ENCODE measurements at regions not wholly inside any gene's neighbourhood (a gene's known extent, or its start where the extent isn't known, plus 50 kb on each side); places are given as distances from the start of the nearest gene placed in this dataset.

DNA sequence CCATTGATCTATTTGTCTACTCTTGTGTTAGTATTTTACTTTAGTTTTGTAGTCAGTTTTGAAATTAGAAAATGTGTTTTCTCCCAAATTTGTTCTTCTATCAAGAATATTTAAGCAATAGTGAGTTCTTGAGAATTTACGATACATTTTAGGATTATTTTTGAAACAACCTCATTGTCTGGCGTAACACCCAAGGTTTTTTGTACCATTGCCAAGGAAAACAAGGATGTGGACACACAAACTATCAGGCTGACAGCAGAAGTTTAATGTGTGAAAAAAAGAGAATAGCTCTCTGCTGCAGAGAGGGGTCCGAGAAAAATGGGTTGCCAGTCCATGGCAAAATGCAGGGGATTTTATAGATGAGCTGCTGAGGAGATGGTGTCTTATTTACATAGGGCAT lies 865.1 kb upstream of the CNTN5 start:
- FAIRE-seq (no peak), DNase-seq (ENCODE audit: low read depth in 1 of 2, low spot score in 1 of 2) (no peak), ATAC-seq (no peak)
- POLR2A ChIA-PET: no interaction called here
- no peak overlapping the region for H3K4me2 ChIP-seq
- no peaks in the 10 kb centered on the region for H3K4me1 ChIP-seq
- H3K27ac ChIP-seq: no peak overlapping the region
- no peak for TF ChIP-seq EHF (CRISPR knock-in tag; IDR thresholded peaks at IDR 0.05)
- TF ChIP-seq ZNF302 (CRISPR knock-in tag; IDR thresholded peaks at IDR 0.05): no peak
- no peak for TF ChIP-seq ESRRA (IDR thresholded peaks at IDR 0.05; ENCODE audit: borderline replicate concordance, low read length)
- TF ChIP-seq HOXB13 (CRISPR knock-in tag; IDR thresholded peaks at IDR 0.05; ENCODE audit: low read depth): no peak
- TF ChIP-seq HDAC2 (IDR thresholded peaks at IDR 0.05): no peak
- TF ChIP-seq, protein P1, sequence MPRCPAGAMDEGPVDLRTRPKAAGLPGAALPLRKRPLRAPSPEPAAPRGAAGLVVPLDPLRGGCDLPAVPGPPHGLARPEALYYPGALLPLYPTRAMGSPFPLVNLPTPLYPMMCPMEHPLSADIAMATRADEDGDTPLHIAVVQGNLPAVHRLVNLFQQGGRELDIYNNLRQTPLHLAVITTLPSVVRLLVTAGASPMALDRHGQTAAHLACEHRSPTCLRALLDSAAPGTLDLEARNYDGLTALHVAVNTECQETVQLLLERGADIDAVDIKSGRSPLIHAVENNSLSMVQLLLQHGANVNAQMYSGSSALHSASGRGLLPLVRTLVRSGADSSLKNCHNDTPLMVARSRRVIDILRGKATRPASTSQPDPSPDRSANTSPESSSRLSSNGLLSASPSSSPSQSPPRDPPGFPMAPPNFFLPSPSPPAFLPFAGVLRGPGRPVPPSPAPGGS (IDR thresholded peaks at IDR 0.05): no peak
- no peak for TF ChIP-seq NFE2L2 (conservative IDR thresholded peaks at IDR 0.05; ENCODE audit: low read length)
- no peak for TF ChIP-seq ZSCAN20 (CRISPR knock-in tag; IDR thresholded peaks at IDR 0.05)
- no peak for TF ChIP-seq TP53 (CRISPR knock-in tag; IDR thresholded peaks at IDR 0.05)
- TF ChIP-seq, protein P2, sequence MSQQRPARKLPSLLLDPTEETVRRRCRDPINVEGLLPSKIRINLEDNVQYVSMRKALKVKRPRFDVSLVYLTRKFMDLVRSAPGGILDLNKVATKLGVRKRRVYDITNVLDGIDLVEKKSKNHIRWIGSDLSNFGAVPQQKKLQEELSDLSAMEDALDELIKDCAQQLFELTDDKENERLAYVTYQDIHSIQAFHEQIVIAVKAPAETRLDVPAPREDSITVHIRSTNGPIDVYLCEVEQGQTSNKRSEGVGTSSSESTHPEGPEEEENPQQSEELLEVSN (IDR thresholded peaks at IDR 0.05; ENCODE audit: borderline replicate concordance, low read depth): no peak
- TF ChIP-seq, protein P3, sequence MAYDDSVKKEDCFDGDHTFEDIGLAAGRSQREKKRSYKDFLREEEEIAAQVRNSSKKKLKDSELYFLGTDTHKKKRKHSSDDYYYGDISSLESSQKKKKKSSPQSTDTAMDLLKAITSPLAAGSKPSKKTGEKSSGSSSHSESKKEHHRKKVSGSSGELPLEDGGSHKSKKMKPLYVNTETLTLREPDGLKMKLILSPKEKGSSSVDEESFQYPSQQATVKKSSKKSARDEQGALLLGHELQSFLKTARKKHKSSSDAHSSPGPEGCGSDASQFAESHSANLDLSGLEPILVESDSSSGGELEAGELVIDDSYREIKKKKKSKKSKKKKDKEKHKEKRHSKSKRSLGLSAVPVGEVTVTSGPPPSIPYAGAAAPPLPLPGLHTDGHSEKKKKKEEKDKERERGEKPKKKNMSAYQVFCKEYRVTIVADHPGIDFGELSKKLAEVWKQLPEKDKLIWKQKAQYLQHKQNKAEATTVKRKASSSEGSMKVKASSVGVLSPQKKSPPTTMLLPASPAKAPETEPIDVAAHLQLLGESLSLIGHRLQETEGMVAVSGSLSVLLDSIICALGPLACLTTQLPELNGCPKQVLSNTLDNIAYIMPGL (CRISPR knock-in tag; IDR thresholded peaks at IDR 0.05; ENCODE audit: borderline replicate concordance): no peak
- CTCF ChIA-PET: no interaction called here
- H3K4me3 ChIP-seq: no peak overlapping the region
- WGBS (ENCODE audit: missing lambda C conversion rate): 27% methylated on average over 3 of the region's 3 CpGs
- H3K9me3 ChIP-seq: no peaks in the 10 kb centered on the region

DNA sequence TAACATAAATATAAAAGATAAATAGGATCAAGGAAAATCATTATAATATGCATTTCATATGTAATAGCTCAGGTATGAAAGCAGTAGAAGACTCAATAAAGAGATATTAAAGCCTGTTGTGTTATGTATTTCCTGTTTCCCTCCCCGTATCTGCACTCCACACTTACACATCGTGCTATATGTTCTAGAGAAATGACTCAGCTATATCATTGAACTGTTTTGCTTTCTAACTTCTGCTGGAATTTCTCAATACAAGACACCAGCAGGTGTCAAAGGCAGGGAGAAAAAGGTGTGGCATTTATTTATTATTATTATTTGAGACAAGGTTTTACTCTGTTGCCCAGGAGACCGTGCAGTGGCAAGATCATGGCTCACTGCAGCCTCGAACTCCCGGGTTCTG lies 842.8 kb upstream of the CNTN5 start:
- no peak for TF ChIP-seq TFCP2L1 (CRISPR knock-in tag; IDR thresholded peaks at IDR 0.05)
- TF ChIP-seq BHLHE40 (IDR thresholded peaks at IDR 0.05; ENCODE audit: low read depth, low read length): no peak
- no peak for TF ChIP-seq JUNB (IDR thresholded peaks at IDR 0.05)
- TF ChIP-seq, protein P4, sequence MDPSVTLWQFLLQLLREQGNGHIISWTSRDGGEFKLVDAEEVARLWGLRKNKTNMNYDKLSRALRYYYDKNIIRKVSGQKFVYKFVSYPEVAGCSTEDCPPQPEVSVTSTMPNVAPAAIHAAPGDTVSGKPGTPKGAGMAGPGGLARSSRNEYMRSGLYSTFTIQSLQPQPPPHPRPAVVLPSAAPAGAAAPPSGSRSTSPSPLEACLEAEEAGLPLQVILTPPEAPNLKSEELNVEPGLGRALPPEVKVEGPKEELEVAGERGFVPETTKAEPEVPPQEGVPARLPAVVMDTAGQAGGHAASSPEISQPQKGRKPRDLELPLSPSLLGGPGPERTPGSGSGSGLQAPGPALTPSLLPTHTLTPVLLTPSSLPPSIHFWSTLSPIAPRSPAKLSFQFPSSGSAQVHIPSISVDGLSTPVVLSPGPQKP (IDR thresholded peaks at IDR 0.05; ENCODE audit: low read depth, low read length): no peak
- TF ChIP-seq CBX2 (IDR thresholded peaks at IDR 0.05; ENCODE audit: borderline replicate concordance, low read depth): no peak
- no peak for TF ChIP-seq NPAS2 (CRISPR knock-in tag; IDR thresholded peaks at IDR 0.05; ENCODE audit: borderline replicate concordance)
- no peak for TF ChIP-seq CHD2 (IDR thresholded peaks at IDR 0.05; ENCODE audit: low read length, partially characterized antibody)
- TF ChIP-seq, protein P2 (IDR thresholded peaks at IDR 0.05; ENCODE audit: borderline replicate concordance, low read depth): no peak
- no peak for TF ChIP-seq RCOR1 (IDR thresholded peaks at IDR 0.05; ENCODE audit: low read depth, low read length)
- no peak for TF ChIP-seq MAZ (IDR thresholded peaks at IDR 0.05; ENCODE audit: borderline replicate concordance, low read depth, low read length)
- no peak for TF ChIP-seq ZC3H11A (IDR thresholded peaks at IDR 0.05)
- TF ChIP-seq ZFP36 (IDR thresholded peaks at IDR 0.05; ENCODE audit: borderline replicate concordance, partially characterized antibody): no peak
- TF ChIP-seq, protein P5, sequence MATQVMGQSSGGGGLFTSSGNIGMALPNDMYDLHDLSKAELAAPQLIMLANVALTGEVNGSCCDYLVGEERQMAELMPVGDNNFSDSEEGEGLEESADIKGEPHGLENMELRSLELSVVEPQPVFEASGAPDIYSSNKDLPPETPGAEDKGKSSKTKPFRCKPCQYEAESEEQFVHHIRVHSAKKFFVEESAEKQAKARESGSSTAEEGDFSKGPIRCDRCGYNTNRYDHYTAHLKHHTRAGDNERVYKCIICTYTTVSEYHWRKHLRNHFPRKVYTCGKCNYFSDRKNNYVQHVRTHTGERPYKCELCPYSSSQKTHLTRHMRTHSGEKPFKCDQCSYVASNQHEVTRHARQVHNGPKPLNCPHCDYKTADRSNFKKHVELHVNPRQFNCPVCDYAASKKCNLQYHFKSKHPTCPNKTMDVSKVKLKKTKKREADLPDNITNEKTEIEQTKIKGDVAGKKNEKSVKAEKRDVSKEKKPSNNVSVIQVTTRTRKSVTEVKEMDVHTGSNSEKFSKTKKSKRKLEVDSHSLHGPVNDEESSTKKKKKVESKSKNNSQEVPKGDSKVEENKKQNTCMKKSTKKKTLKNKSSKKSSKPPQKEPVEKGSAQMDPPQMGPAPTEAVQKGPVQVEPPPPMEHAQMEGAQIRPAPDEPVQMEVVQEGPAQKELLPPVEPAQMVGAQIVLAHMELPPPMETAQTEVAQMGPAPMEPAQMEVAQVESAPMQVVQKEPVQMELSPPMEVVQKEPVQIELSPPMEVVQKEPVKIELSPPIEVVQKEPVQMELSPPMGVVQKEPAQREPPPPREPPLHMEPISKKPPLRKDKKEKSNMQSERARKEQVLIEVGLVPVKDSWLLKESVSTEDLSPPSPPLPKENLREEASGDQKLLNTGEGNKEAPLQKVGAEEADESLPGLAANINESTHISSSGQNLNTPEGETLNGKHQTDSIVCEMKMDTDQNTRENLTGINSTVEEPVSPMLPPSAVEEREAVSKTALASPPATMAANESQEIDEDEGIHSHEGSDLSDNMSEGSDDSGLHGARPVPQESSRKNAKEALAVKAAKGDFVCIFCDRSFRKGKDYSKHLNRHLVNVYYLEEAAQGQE (IDR thresholded peaks at IDR 0.05): no peak
- CTCF ChIA-PET: no interaction called here
- no peak for FAIRE-seq

More for the DNA sequence above, 842.8 kb upstream of the CNTN5 start:
- no peak overlapping the region for H3K4me3 ChIP-seq
- POLR2A ChIA-PET: no interaction called here
- no peak overlapping the region for H3K27ac ChIP-seq
- DNase-seq (ENCODE audit: low read depth in 1 of 2, low spot score in 1 of 2) (no peak), ATAC-seq (no peak)
- no peaks in the 10 kb centered on the region for H3K4me1 ChIP-seq
- no peaks in the 10 kb centered on the region for H3K9me3 ChIP-seq
- no peak overlapping the region for H3K4me2 ChIP-seq
- whole genome bisulfite sequencing (ENCODE audit: missing lambda C conversion rate): under 1% methylated on average over 5 of the region's 5 CpGs

All from A549 (cell line).